NCI-H524 (cell line): ENCODE measurements at regions not wholly inside any gene's neighbourhood (a gene's known extent, or its start where the extent isn't known, plus 50 kb on each side); places are given as distances from the start of the nearest gene placed in this dataset.
"Not testable (repeated sequence)": the region's sequence is repeated elsewhere in the genome, so short reads cannot be mapped to it uniquely, and the experiment has no call there.

Experiments
- DNase-seq, 2 experiments: peaks; one replicate each; lab custom pipeline; 2025; lab: John Stamatoyannopoulos, UW

GRCh38 chr10:53331460-53331859 lies 558.9 kb upstream of the MBL2 start:
- DNase-seq, result no peak

GRCh38 chr10:53326401-53327305 lies 554.1 kb upstream of the MBL2 start:
- not testable (repeated sequence) for DNase-seq

GRCh38 chr10:53325066-53325465 lies 552.5 kb upstream of the MBL2 start:
- no peak for DNase-seq

GRCh38 chr10:53315709-53316108 lies 543.1 kb upstream of the MBL2 start:
- DNase-seq, result no peak

DNA sequence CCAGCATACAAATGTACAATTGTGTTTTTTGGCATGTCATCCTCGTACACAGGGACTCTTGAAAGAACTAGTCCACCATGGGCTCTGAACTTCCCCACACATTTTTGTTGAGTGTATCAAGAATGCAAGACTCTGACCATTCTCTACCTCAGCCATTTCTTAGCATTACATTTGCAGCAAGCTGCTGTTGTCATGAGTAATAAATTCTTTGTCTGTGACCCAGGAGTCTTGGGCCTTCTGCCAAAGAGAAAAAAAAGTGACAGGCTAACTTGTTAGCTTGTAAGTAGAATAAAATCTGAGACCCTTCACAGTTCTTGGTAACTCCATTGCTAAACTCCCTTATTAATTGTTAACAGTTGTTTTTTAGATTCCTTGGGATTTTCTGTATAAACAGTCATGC lies 542.3 kb upstream of the MBL2 start:
- no peak for DNase-seq

- DNase-seq, result no peak
Observed at GRCh38 chr10:53298443-53298842, 525.9 kb upstream of the MBL2 start.

- DNase-seq, result no peak
Observed at GRCh38 chr10:53284615-53285182, 512.1 kb upstream of the MBL2 start.

- no peak for DNase-seq
Observed at GRCh38 chr10:53276797-53277196, 504.2 kb upstream of the MBL2 start.

GRCh38 chr10:53269482-53269881 lies 496.9 kb upstream of the MBL2 start:
- no peak for DNase-seq

- DNase-seq, result no peak
Observed at GRCh38 chr10:53260213-53260612, 487.6 kb upstream of the MBL2 start.

DNA sequence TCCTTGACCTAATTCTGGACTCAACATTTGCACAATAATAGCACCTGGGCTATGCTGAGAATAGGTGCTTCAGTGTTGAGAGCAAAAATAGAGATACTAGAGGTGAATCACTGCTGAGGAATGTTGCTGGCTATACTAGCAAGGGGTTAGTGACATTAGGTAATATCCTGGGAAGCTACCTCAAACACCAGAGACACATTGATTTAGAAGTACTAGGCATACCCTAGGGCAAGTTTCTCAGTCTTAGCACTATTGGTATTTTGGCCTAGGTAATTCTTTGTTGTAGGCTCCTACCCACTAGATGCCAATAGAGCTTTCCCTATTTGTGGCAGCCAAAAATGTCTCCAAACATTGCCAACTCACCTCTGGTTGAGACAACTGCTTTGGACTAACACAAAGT lies 484.0 kb upstream of the MBL2 start:
- DNase-seq, result no peak

GRCh38 chr10:53255661-53256205 lies 483.1 kb upstream of the MBL2 start:
- DNase-seq, result no peak

GRCh38 chr10:53253221-53253620 lies 480.6 kb upstream of the MBL2 start:
- DNase-seq, result no peak

DNA sequence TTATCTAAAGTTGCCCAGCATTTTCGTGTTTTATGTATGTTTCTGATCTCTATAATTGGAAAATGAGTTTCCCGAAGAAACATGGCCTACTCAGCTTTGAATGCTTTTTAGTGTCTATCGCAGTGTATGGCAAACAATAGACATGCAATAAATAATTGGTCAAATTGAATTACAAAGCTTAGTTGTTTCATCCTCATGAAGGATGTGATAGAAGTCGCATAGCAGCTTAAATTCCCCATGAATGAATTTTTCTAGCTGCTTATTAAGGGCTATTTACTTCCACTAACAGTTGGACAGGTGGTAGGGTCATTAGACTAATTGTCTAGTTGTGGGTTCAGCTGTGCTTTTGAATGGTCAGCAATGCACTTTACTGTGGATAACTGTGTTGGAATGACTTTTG lies 467.3 kb upstream of the MBL2 start:
- no peak for DNase-seq

DNA sequence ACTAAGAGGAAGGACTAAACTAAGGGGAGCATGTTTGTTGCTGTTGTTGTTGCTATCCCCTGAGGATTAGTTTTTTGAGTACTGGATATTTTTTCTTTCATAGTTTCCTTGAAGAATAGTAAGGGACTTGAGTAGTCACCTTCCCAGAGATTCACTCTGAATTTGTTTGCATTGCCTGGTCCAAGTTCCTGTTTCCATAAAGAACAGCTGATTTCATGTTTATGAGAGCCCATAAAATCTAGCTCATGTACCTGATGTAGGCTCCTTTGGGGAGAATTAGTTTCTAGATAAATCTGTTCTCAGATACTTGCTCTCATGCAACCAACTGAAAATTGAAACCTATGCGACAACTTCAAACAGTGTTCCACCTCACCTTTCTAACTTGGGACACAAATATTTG lies 464.4 kb upstream of the MBL2 start:
- DNase-seq, result no peak

DNA sequence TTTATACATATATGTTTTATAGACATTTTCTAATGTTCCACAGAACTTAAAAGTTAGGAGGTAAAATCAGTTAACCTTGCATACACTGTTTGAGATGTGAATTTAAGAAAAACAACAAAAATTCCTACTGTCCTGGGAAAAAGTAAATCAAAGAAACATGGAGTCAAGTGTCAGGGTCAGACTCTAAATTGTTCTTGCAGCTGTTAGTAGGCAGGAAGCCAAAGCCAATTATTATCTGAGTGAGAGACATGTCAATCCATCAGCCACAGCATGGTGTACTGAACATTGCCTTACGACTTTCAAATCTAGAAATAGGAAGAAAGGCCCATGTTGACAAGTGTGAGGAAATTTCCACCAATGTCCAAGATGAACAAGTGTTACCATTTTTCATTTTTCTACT lies 461.2 kb upstream of the MBL2 start:
- DNase-seq, result no peak

DNA sequence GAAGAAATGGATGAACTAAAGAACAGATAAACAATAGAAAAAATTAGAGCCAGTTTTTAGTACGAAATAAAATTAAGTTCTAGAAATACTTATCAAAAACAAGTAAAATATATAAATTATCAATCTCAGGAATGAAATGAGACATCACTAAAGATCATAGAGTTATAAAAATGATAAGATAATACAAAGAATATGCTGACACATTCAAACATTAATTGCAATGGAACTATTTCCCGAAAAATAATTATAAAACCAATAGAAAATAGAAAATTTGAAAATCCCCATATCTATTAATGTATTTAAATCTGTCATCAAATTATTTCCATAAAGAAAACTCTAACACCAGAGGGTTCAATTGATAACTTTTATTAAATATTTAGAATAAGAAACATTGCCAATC lies 458.1 kb upstream of the MBL2 start:
- DNase-seq, result no peak

GRCh38 chr10:53223851-53224250 lies 451.3 kb upstream of the MBL2 start:
- no peak for DNase-seq

DNA sequence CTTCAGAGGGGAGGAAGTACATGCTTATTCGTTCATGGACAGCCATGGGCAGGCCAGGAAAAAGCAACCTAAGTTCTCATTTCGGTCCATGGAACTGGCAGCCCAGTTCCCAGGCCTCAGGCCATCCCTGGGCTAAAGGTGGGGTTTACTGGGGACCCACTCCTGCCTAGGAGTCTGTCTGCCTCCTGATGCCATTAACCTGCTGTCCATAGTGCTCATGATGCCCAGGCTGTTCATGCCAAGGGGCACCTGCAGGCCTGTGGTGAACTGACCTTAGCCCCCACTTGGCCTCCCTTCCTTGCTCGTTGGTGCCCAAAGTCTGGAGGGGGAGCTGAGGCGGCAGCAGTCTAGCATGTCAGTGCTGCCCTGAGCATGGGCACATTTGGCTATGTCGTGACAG lies 450.2 kb upstream of the MBL2 start:
- DNase-seq, result no peak

DNA sequence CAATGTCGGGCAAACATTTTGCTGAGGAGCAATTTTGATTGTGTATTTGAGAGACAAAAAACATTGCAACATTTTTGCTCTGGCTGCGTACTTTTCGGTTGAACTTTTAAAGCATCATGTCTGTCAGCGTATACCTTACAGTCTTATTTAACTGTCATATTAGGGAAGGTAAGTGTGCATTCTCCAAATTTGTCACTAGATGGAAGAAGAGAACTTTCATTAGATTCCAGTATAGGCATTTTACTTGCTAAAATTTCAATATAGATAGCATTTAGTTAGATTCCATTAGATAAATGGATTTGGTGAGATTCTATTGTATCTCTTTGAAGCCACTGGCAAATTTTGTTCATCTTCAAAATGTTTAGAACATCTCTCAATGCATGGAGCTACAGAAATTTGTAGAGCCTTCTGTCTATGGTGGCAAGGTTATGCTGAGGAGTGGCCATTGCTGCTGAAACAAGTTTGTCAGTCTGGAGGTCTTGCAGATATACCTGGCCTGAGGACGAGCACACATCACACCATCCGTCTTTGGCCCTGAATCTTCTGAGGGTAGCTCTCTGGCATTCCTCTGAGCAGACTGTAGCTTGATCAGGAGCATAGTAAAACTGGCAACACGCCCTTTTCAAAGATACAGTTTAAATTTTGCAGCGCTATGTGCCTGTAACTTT lies 437.5 kb upstream of the MBL2 start:
- DNase-seq, result peak in 1 of 2 experiments; percentile 0

GRCh38 chr10:53183733-53184132 lies 411.1 kb upstream of the MBL2 start:
- no peak for DNase-seq

GRCh38 chr10:53177468-53177867 lies 404.9 kb upstream of the MBL2 start:
- no peak for DNase-seq

DNA sequence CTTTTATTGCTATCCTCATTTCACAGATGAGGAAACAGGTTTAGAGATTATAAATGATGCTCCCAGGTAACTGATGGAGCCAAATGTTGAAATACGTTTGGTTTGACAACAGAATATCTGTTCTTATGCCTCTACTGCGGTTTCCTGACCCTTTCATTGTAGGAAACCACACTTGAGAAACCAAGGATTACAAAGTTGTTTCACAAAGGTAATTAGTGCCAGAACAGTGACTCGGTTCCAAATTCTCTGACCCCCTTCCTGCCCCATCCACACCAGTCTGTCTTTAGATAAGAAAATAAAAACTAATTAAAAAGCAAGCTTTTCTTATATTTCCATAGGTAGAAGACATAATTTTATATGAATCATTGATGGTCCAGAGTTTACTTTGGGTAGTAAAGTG lies 393.7 kb upstream of the MBL2 start:
- no peak for DNase-seq
